Fibroblast of lung (primary cell): ENCODE measurements at regions not wholly inside any gene's neighbourhood (a gene's known extent, or its start where the extent isn't known, plus 50 kb on each side); places are given as distances from the start of the nearest gene placed in this dataset.

Experiments
- DNase-seq, 2 donors: peaks; one replicate each; pipeline versions ENCODE4 v3.0.0 to v3.0.0-alpha.2; 2010; ENCODE audit warnings: low read depth in 2 of 2
- H2AFZ ChIP-seq: 2 replicates; pipeline ENCODE4 v1.5.1; 2012; ENCODE audit warnings: low read length, control low read depth, inconsistent platforms
- H3K27ac ChIP-seq: 2 replicates; pipeline ENCODE4 v1.5.1; 2011; ENCODE audit warnings: low read length, control low read depth; ENCODE audit not compliant: insufficient read depth
- H3K27me3 ChIP-seq: 2 replicates; pipeline ENCODE4 v1.5.1; 2011; ENCODE audit warnings: mild to moderate bottlenecking, low read length; ENCODE audit not compliant: control insufficient read depth, insufficient read depth
- H3K36me3 ChIP-seq: 2 replicates; pipeline ENCODE4 v1.5.1; 2011; ENCODE audit warnings: low read length; ENCODE audit not compliant: control insufficient read depth, insufficient read depth
- H3K4me1 ChIP-seq: 2 replicates; pipeline ENCODE4 v1.5.1; 2011; ENCODE audit warnings: low read length; ENCODE audit not compliant: control insufficient read depth, insufficient read depth; ENCODE audit errors: extremely low read depth
- H3K4me2 ChIP-seq: 2 replicates; pipeline ENCODE4 v1.5.1; 2011; ENCODE audit warnings: low read length, control low read depth; ENCODE audit not compliant: insufficient read depth; ENCODE audit errors: extremely low read depth
- H3K4me3 ChIP-seq, 4 experiments: fragments of 200-600 bp in 1 of 4; sonication (generic) in 1 of 4; replicated peaks in 1 of 4; 2 replicates each; pipeline ENCODE4 v1.5.1; 2011 to 2016; ENCODE audit warnings: low read length in 4 of 4, low read depth in 3 of 4, mild to moderate bottlenecking in 3 of 4, control low read depth in 2 of 4, inconsistent platforms in 1 of 4, mixed read lengths in 1 of 4; ENCODE audit not compliant: insufficient read depth in 1 of 4; ENCODE audit errors: control extremely low read depth in 1 of 4
- H3K79me2 ChIP-seq: 2 replicates; pipeline ENCODE4 v1.5.1; 2012; ENCODE audit warnings: mild to moderate bottlenecking, low read length, inconsistent platforms; ENCODE audit not compliant: control insufficient read depth, insufficient read depth
- H3K9ac ChIP-seq: 2 replicates; pipeline ENCODE4 v1.5.1; 2011; ENCODE audit warnings: mild to moderate bottlenecking, low read length, control low read depth; ENCODE audit not compliant: insufficient read depth
- H3K9me3 ChIP-seq: 2 replicates; pipeline ENCODE4 v1.5.1; 2012; ENCODE audit warnings: low read depth, low read length; ENCODE audit not compliant: control insufficient read depth, insufficient read depth
- H4K20me1 ChIP-seq: 2 replicates; pipeline ENCODE4 v1.5.1; 2011; ENCODE audit warnings: low read length; ENCODE audit not compliant: control insufficient read depth, insufficient read depth; ENCODE audit errors: extremely low read depth
- CTCF ChIP-seq, 2 donors: IDR thresholded peaks in 1 of 2; conservative IDR thresholded peaks in 1 of 2; 1 replicate in 1 of 2; 2 replicates in 1 of 2; pipeline ENCODE4 v1.5.1; 2011 to 2012; ENCODE audit warnings: low read length in 2 of 2, control low read depth in 1 of 2, inconsistent platforms in 1 of 2, low read depth in 1 of 2, mild to moderate bottlenecking in 1 of 2
- EZH2 ChIP-seq: IDR thresholded peaks from 2 replicates; pipeline ENCODE4 v1.5.1; 2012; ENCODE audit warnings: low read length, control low read depth, mild to moderate bottlenecking; ENCODE audit errors: missing control alignments

GRCh38 chr11:11217289-11217928, 135.6 kb downstream of the CSNK2A3 start:
- Histone ChIP-seq H3K4me1 (no peaks in the 10 kb centered on the region), H3K4me3 (no peak overlapping the region), H3K4me2 (no peak overlapping the region), H3K27ac (no peak overlapping the region), H3K9me3 (no peaks in the 10 kb centered on the region), H3K79me2 (no peaks in the 10 kb centered on the region), H3K36me3 (no peaks in the 10 kb centered on the region), H4K20me1 (no peaks in the 10 kb centered on the region), H2AFZ (no peak overlapping the region), H3K9ac (no peak overlapping the region), H3K27me3 (peaks cover 13% of the 10 kb centered on the region)
- no peak for DNase-seq
- TF ChIP-seq CTCF (conservative IDR thresholded peaks at IDR 0.05 in 1 of 2, IDR thresholded peaks at IDR 0.05 in 1 of 2; ENCODE audit: low read depth in 1 of 2, low read length in 2 of 2) (no peak), EZH2 (no peak)

- no peak overlapping the region for H3K9ac ChIP-seq
- H4K20me1 ChIP-seq: no peaks in the 10 kb centered on the region
- H3K4me2 ChIP-seq: no peak overlapping the region
- DNase-seq: no peak
- no peaks in the 10 kb centered on the region for H3K4me1 ChIP-seq
- H3K27ac ChIP-seq: no peak overlapping the region
- peaks cover 15% of the 10 kb centered on the region for H3K27me3 ChIP-seq
- H3K36me3 ChIP-seq: no peaks in the 10 kb centered on the region
- no peak overlapping the region for H2AFZ ChIP-seq
- H3K79me2 ChIP-seq: no peaks in the 10 kb centered on the region
- TF ChIP-seq EZH2 (no peak), CTCF (conservative IDR thresholded peaks at IDR 0.05 in 1 of 2, IDR thresholded peaks at IDR 0.05 in 1 of 2; ENCODE audit: low read depth in 1 of 2, low read length in 2 of 2) (no peak)
- H3K9me3 ChIP-seq: no peaks in the 10 kb centered on the region
- no peak overlapping the region for H3K4me3 ChIP-seq
Measured at GRCh38 chr11:11215944-11216343, 137.1 kb downstream of the CSNK2A3 start.

- no peak overlapping the region for H3K9ac ChIP-seq
- H3K27ac ChIP-seq: no peak overlapping the region
- H3K4me3 ChIP-seq: no peak overlapping the region
- H3K4me2 ChIP-seq: no peak overlapping the region
- no peak for TF ChIP-seq EZH2
- no peaks in the 10 kb centered on the region for H3K79me2 ChIP-seq
- H3K27me3 ChIP-seq: peaks cover 15% of the 10 kb centered on the region
- DNase-seq: no peak
- no peaks in the 10 kb centered on the region for H3K4me1 ChIP-seq
- H4K20me1 ChIP-seq: no peaks in the 10 kb centered on the region
- H2AFZ ChIP-seq: no peak overlapping the region
- H3K9me3 ChIP-seq: no peaks in the 10 kb centered on the region
- H3K36me3 ChIP-seq: no peaks in the 10 kb centered on the region
Measured at GRCh38 chr11:11215058-11215815, 137.8 kb downstream of the CSNK2A3 start.
